ENCODE measurements at regions not wholly inside any gene's neighbourhood (a gene's known extent, or its start where the extent isn't known, plus 50 kb on each side); places are given as distances from the start of the nearest gene placed in this dataset.
A peak's percentile ranks its signal among the peaks of the same experiment; 100 is the strongest.

DNA sequence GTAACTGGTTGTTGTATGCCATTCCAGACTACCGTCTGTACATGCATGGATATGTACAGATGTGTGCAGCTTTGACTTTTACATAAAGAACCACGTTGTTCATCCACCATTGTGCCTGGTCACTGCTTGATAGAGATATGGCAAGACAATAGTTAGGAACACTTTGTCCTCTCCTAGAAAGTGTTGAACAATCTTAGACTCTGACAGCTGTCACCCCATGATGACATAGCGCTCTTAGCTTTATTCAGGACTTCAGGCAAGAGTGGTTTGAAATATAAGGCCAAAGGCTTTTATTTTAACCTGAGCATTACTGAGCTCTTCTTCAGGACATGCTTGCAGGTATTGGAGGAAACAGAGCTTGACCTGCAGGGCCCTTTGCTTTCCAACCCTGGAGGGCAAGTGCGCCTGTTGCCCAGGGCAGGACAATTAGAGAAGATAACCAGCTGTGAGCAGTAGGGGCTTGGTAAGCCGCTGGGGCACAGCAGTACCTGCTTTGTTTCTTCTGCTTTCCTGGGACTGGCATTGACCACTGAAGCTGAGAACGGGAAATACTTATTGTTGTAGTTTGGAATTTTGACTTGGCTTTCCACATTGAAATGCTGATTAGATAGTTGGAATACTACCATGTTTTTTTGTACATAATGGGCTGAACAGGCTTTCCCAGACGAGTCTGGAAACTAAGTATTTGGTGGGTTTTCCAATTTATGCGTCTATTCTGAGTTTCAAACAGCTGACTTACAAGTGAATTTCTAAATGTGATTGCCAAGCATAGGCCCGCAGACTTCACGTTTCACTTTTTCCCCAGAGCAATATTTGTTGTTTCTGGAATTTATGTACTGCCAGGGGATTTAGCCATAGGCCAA lies 51.1 kb downstream of the GARRE1 start:
- Histone ChIP-seq H3K9ac (no peak overlapping the region), H3K9me2 (ENCODE audit: insufficient read depth) (no peaks in the 10 kb centered on the region), H3K79me2 (ENCODE audit: insufficient read depth) (peaks cover 40% of the 10 kb centered on the region), H3K9me3 (ENCODE audit: low read depth) (no peaks in the 10 kb centered on the region), H3F3A (ENCODE audit: insufficient read depth) (peaks cover 12% of the 10 kb centered on the region; the same call in 1 of the 2 replicates), H2AFZ (no peak overlapping the region), H4K20me1 (ENCODE audit: insufficient read depth) (no peaks in the 10 kb centered on the region), H3K4me2 (ENCODE audit: unreplicated experiment) (no peak overlapping the region), H3K27ac (no peak overlapping the region), H3K27me3 (replicated peaks; ENCODE audit: insufficient read depth) (no peaks in the 10 kb centered on the region), H3K36me3 (ENCODE audit: low read depth) (no peaks in the 10 kb centered on the region; the same call in 1 of the 2 replicates), H3K4me3 (no peak overlapping the region), H3K4me1 (ENCODE audit: insufficient read depth) (peaks cover 11% of the 10 kb centered on the region)
- in situ Hi-C loops (cut with MboI) = no loop called here
- no peak for DNase-seq
- no peak for TF ChIP-seq EZH2phosphoT487 (IDR thresholded peaks at IDR 0.05; ENCODE audit: insufficient read depth, low read depth)
- no peak for TF ChIP-seq EZH2 (IDR thresholded peaks at IDR 0.05; ENCODE audit: insufficient read depth, poor library complexity, severe bottlenecking)
- 62 to 66% methylated on average over 10 of the region's 10 CpGs for WGBS, 2 experiments (ENCODE audit: low coverage in 1 of 2, low lambda C conversion rate in 2 of 2, missing lambda C conversion rate in 2 of 2)

DNA sequence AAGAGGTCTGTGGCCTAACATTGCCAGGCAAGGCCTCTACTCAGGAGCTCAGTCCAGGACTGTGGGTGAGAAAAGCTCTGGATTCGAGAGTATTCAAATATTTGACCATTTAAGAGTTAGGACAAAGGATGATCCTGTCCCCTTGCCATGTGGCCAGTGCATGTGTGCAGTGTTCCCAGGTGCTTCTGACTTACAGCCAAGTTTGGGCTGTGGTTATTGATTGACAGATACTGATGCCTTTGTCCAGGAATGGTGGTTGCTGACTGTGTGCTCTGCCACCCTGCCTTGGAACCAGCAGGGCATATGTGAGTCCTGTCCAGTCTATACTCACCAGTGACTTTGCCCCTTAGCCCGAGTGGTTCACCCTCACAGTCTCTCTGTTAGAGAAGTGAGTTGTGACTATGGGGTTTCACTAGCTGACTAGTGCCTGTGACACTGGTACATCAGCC lies 51.9 kb downstream of the GARRE1 start:
- Histone ChIP-seq H3K27me3 (replicated peaks; ENCODE audit: insufficient read depth) (no peaks in the 10 kb centered on the region), H3K9me3 (ENCODE audit: low read depth) (no peaks in the 10 kb centered on the region), H3K9me2 (ENCODE audit: insufficient read depth) (no peaks in the 10 kb centered on the region), H3K79me2 (ENCODE audit: insufficient read depth) (peaks cover 42% of the 10 kb centered on the region), H3K9ac (no peak overlapping the region), H3F3A (ENCODE audit: insufficient read depth) (peaks cover 12% of the 10 kb centered on the region; the same call in 1 of the 2 replicates), H3K4me2 (ENCODE audit: unreplicated experiment) (no peak overlapping the region), H3K4me1 (ENCODE audit: insufficient read depth) (peaks cover 11% of the 10 kb centered on the region), H3K27ac (no peak overlapping the region), H3K4me3 (no peak overlapping the region), H2AFZ (no peak overlapping the region), H3K36me3 (ENCODE audit: low read depth) (no peaks in the 10 kb centered on the region; the same call in 1 of the 2 replicates), H4K20me1 (ENCODE audit: insufficient read depth) (no peaks in the 10 kb centered on the region)
- WGBS, 2 experiments (ENCODE audit: low coverage in 1 of 2, low lambda C conversion rate in 2 of 2, missing lambda C conversion rate in 2 of 2) = 81 to 82% methylated on average over 2 of the region's 2 CpGs
- no peak for DNase-seq
- TF ChIP-seq EZH2phosphoT487 (IDR thresholded peaks at IDR 0.05; ENCODE audit: insufficient read depth, low read depth) (no peak), EZH2 (IDR thresholded peaks at IDR 0.05; ENCODE audit: insufficient read depth, poor library complexity, severe bottlenecking) (no peak)
- in situ Hi-C loops (cut with MboI) = no loop called here

DNA sequence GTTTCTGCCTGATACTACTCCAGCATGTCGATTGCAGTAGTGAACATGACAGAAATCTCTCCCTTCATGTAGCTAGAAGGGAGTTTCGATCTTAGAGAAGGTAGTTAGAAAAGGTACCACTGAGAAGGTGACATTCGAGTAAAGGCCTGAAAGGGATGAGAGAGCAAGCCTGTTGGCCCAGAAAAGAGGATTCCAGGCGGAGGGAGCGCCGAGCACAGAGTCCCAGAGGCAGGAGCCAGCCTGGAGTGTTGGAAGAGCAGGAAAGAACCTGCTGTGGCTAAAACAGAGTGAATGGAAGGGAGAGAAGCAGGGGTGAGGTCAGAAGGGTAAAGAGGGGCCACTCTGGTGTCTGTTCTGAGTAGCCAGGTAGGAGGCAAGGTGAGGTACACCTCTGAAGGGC lies 52.5 kb downstream of the GARRE1 start:
- Histone ChIP-seq H3K9me2 (ENCODE audit: insufficient read depth) (no peaks in the 10 kb centered on the region), H3K9me3 (ENCODE audit: low read depth) (no peaks in the 10 kb centered on the region), H2AFZ (no peak overlapping the region), H3F3A (ENCODE audit: insufficient read depth) (peaks cover 12% of the 10 kb centered on the region; the same call in 1 of the 2 replicates), H3K9ac (no peak overlapping the region), H3K4me2 (ENCODE audit: unreplicated experiment) (no peak overlapping the region), H3K4me1 (ENCODE audit: insufficient read depth) (peaks cover 11% of the 10 kb centered on the region), H3K27me3 (replicated peaks; ENCODE audit: insufficient read depth) (no peaks in the 10 kb centered on the region), H3K27ac (no peak overlapping the region), H3K79me2 (ENCODE audit: insufficient read depth) (peaks cover 47% of the 10 kb centered on the region), H4K20me1 (ENCODE audit: insufficient read depth) (no peaks in the 10 kb centered on the region), H3K36me3 (ENCODE audit: low read depth) (no peaks in the 10 kb centered on the region; the same call in 1 of the 2 replicates), H3K4me3 (no peak overlapping the region)
- TF ChIP-seq EZH2 (IDR thresholded peaks at IDR 0.05; ENCODE audit: insufficient read depth, poor library complexity, severe bottlenecking) = no peak
- no peak for TF ChIP-seq EZH2phosphoT487 (IDR thresholded peaks at IDR 0.05; ENCODE audit: insufficient read depth, low read depth)
- in situ Hi-C loops (cut with MboI) = no loop called here
- DNase-seq = no peak
- 83 to 90% methylated on average over 6 of the region's 6 CpGs for WGBS, 2 experiments (ENCODE audit: low coverage in 1 of 2, low lambda C conversion rate in 2 of 2, missing lambda C conversion rate in 2 of 2)

DNA sequence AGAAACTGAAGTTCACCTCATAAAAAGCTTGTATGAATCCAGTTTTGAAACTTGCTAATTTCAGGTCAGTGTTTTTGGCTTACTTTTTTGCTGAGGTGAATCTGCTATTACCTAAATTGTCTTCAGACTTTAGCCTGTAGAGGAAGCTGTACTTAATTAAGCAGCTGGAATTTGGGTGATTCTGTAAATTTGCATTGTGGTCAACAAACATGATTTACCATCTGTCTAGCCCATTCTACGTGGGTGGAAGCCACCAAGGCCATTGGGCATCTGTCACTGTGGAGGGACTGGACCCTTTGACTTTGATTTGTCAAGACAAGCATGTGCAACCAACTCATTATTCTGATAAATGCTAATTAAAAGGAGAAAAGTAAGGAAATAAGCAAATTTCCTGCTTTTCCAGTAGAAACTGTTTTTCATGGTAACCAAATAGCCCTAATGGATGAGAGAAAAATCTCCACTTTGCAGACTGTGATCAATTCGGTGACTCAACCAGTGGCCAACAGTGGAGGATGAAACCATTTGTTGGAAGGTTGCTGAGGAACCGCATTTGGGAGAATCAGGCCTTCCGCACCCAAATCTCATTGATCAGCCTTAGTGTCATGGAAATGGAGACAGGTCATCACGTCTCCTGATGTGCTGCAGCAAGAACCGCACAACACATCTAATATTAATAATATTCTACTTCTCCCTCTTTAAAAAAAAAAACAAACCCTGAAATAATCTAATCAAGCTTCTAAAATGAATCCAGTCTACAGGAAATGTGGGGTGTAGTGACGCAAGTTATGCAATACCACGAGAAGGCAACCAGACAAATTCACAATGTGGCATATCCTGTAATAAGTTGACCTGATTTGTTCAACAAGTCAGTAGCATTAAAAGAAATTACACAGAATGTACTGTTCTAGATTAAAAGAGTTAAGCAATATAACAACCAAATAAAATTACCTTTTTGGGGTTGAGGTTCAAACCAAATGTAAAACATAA lies 54.3 kb downstream of the GARRE1 start:
- Histone ChIP-seq H3K27me3 (replicated peaks; ENCODE audit: insufficient read depth) (no peaks in the 10 kb centered on the region), H2AFZ (no peak overlapping the region), H3K9me2 (ENCODE audit: insufficient read depth) (no peaks in the 10 kb centered on the region), H3K9me3 (ENCODE audit: low read depth) (no peaks in the 10 kb centered on the region), H4K20me1 (ENCODE audit: insufficient read depth) (no peaks in the 10 kb centered on the region), H3K79me2 (ENCODE audit: insufficient read depth) (peaks cover 58% of the 10 kb centered on the region), H3K9ac (no peak overlapping the region), H3K4me2 (ENCODE audit: unreplicated experiment) (peak overlapping the region; percentile 44), H3K4me1 (ENCODE audit: insufficient read depth) (peaks cover 24% of the 10 kb centered on the region), H3K36me3 (ENCODE audit: low read depth) (no peaks in the 10 kb centered on the region; the same call in 1 of the 2 replicates), H3F3A (ENCODE audit: insufficient read depth) (peaks cover 17% of the 10 kb centered on the region; the same call in 1 of the 2 replicates), H3K4me3 (no peak overlapping the region), H3K27ac (peak overlapping the region; percentile 12; the same call in 1 of the 2 replicates)
- 78% methylated on average over 8 of the region's 8 CpGs for WGBS, 2 experiments (ENCODE audit: low coverage in 1 of 2, low lambda C conversion rate in 2 of 2, missing lambda C conversion rate in 2 of 2)
- peak; percentile 27 for DNase-seq
- TF ChIP-seq EZH2phosphoT487 (IDR thresholded peaks at IDR 0.05; ENCODE audit: insufficient read depth, low read depth) (no peak), EZH2 (IDR thresholded peaks at IDR 0.05; ENCODE audit: insufficient read depth, poor library complexity, severe bottlenecking) (no peak)
- in situ Hi-C loops (cut with MboI) = no loop called here

Measured in GM23248 (cell line).